Left lobe of liver (tissue), 2 donors: ENCODE measurements at regions not wholly inside any gene's neighbourhood (a gene's known extent, or its start where the extent isn't known, plus 50 kb on each side); places are given as distances from the start of the nearest gene placed in this dataset.
A peak's percentile ranks its signal among the peaks of the same experiment; 100 is the strongest.

ENCODE experiments used
- ATAC-seq: fragments of 200-7000 bp; cut with Tn5 transposase; one replicate; pipeline ENCODE4 v1.9.1; 2020; ENCODE audit warnings: mild to moderate bottlenecking, moderate library complexity
- DNase-seq: peaks from one replicate; pipeline ENCODE4 v3.0.0-alpha.2; 2020; ENCODE audit warnings: low spot score
- donor health status: DM: no; HTN: no; CAD: no; lungs with moderate emphysema.
- donor health status: DM: no; HTN: yes; CAD: no.

GRCh38 chr11:91966368-91966767 is 258.2 kb upstream of the FAT3 start:
- DNase-seq (no peak), ATAC-seq (peak; percentile 37)

- DNase-seq: no peak
- ATAC-seq: no peak
These were observed 263.8 kb upstream of the FAT3 start for GRCh38 chr11:91960770-91961169.

GRCh38 chr11:91959411-91959810 is 265.2 kb upstream of the FAT3 start:
- DNase-seq (no peak), ATAC-seq (no peak)

- ATAC-seq: no peak
These were observed 267.9 kb upstream of the FAT3 start for GRCh38 chr11:91956711-91957110.

GRCh38 chr11:91955206-91955605 is 269.4 kb upstream of the FAT3 start:
- no peak for ATAC-seq
- no peak for DNase-seq

More at GRCh38 chr11:91956711-91957110, 267.9 kb upstream of the FAT3 start:
- DNase-seq: no peak

- no peak for ATAC-seq
- DNase-seq: no peak
These were observed 272.6 kb upstream of the FAT3 start for GRCh38 chr11:91952056-91952455.

- ATAC-seq: no peak
- no peak for DNase-seq
These were observed 277.3 kb upstream of the FAT3 start for GRCh38 chr11:91947215-91947820.

GRCh38 chr11:91946397-91946951 is 278.1 kb upstream of the FAT3 start:
- DNase-seq (no peak), ATAC-seq (peak; percentile 38)

- DNase-seq: no peak
- no peak for ATAC-seq
These were observed 289.5 kb upstream of the FAT3 start for GRCh38 chr11:91935120-91935519.

GRCh38 chr11:91932151-91932821 is 292.3 kb upstream of the FAT3 start:
- DNase-seq (no peak), ATAC-seq (peak; percentile 88)

GRCh38 chr11:91927448-91927847 is 297.2 kb upstream of the FAT3 start:
- ATAC-seq (no peak), DNase-seq (no peak)

GRCh38 chr11:91926965-91927364 is 297.7 kb upstream of the FAT3 start:
- ATAC-seq (no peak), DNase-seq (no peak)

GRCh38 chr11:91922846-91923245 is 301.8 kb upstream of the FAT3 start:
- ATAC-seq: no peak
- no peak for DNase-seq

- ATAC-seq (no peak), DNase-seq (no peak)
These were observed 302.6 kb upstream of the FAT3 start for GRCh38 chr11:91921974-91922373.

- ATAC-seq: no peak
- no peak for DNase-seq
These were observed 311.2 kb upstream of the FAT3 start for GRCh38 chr11:91913407-91913806.

- DNase-seq: no peak
These were observed 312.3 kb upstream of the FAT3 start for GRCh38 chr11:91912322-91912721.

GRCh38 chr11:91906871-91907624 is 317.6 kb upstream of the FAT3 start:
- DNase-seq (no peak), ATAC-seq (no peak)

More at GRCh38 chr11:91912322-91912721, 312.3 kb upstream of the FAT3 start:
- no peak for ATAC-seq

- DNase-seq: no peak
- no peak for ATAC-seq
These were observed 319.5 kb upstream of the FAT3 start for GRCh38 chr11:91904792-91905785.

- DNase-seq: no peak
- no peak for ATAC-seq
These were observed 322.3 kb upstream of the FAT3 start for GRCh38 chr11:91902312-91902711.

- ATAC-seq: no peak
- DNase-seq: no peak
These were observed 344.0 kb upstream of the FAT3 start for GRCh38 chr11:91880660-91881059.

GRCh38 chr11:91876746-91877145 is 347.9 kb upstream of the FAT3 start:
- DNase-seq: no peak
- ATAC-seq: peak; percentile 94
